H1 (cell line): ENCODE measurements at regions not wholly inside any gene's neighbourhood (a gene's known extent, or its start where the extent isn't known, plus 50 kb on each side); places are given as distances from the start of the nearest gene placed in this dataset.

ENCODE experiments used
- BCL11A ChIP-seq, 2 experiments: IDR thresholded peaks; one replicate each; pipeline ENCODE4 v1.6.1; 2011; ENCODE audit warnings: low read depth in 2 of 2, low read length in 2 of 2, mild to moderate bottlenecking in 2 of 2

GRCh38 chr5:86831128-86831527 is 213.4 kb downstream of the COX7C start (continued):
- TF ChIP-seq BCL11A (IDR thresholded peaks at IDR 0.05; ENCODE audit: low read depth in 2 of 2, low read length in 2 of 2) = no peak
